ENCODE measurements at regions not wholly inside any gene's neighbourhood (a gene's known extent, or its start where the extent isn't known, plus 50 kb on each side); places are given as distances from the start of the nearest gene placed in this dataset.

DNA sequence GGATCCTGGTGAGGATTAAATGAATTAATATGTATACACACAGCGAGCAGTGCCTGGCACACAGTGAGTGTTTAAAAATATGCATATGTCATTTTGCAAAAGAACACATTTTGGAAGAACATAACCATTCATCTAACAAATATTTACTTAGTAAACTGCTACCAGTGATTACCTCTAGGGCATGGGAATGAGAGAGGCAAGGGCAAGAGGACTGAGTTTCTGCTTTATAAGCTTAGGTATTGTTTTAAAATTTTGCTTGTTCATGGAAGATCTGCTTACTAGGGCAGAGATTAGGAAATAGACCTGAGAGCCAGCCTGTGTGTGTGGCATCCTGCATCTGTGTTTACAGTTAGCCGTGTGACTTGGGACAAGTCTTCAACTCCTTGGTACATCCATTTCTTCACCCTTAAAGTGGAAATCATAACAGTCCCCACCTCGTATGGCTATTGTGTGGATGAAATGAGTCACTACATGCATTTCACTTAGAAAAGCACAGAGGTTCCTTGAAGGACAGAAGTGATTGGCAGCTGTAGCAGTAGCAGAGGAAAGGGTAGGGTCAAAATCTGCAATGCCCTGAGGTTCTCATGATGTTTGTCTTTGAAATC, 198.5 kb upstream of the FMN2 start:
- TF ChIP-seq CTCF (IDR thresholded peaks at IDR 0.05 in 4 of 5, conservative IDR thresholded peaks at IDR 0.05 in 1 of 5) (no peak), POLR2A (IDR thresholded peaks at IDR 0.05) (no peak)

Data from gastrocnemius medialis (tissue), 4 donors.